Stomach smooth muscle (tissue), 2 donors: ENCODE measurements at regions not wholly inside any gene's neighbourhood (a gene's known extent, or its start where the extent isn't known, plus 50 kb on each side); places are given as distances from the start of the nearest gene placed in this dataset.
"Not testable (repeated sequence)": the region's sequence is repeated elsewhere in the genome, so short reads cannot be mapped to it uniquely, and the experiment has no call there.

Experiments
- H3K27ac ChIP-seq: one replicate; pipeline ENCODE4 v1.7.0; 2013; ENCODE audit warnings: mild to moderate bottlenecking, low read length, inconsistent platforms
- H3K27me3 ChIP-seq, 2 donors: one replicate each; pipeline ENCODE4 v1.7.0; 2013; ENCODE audit warnings: low read length in 2 of 2; ENCODE audit not compliant: insufficient read depth in 2 of 2, control insufficient read depth in 1 of 2
- H3K36me3 ChIP-seq, 2 donors: one replicate each; pipeline ENCODE4 v1.7.0; 2013; ENCODE audit warnings: low read length in 2 of 2; ENCODE audit not compliant: control insufficient read depth in 2 of 2, insufficient read depth in 2 of 2
- H3K4me1 ChIP-seq: one replicate; pipeline ENCODE4 v1.7.0; 2013; ENCODE audit warnings: low read length; ENCODE audit not compliant: control insufficient read depth, insufficient read depth
- H3K4me3 ChIP-seq, 2 donors: one replicate each; pipeline ENCODE4 v1.7.0; 2013; ENCODE audit warnings: low read length in 2 of 2
- H3K9ac ChIP-seq, 2 donors: one replicate each; pipeline ENCODE4 v1.7.0; 2013; ENCODE audit warnings: low read length in 2 of 2, mild to moderate bottlenecking in 1 of 2
- H3K9me3 ChIP-seq, 2 donors: one replicate each; pipeline ENCODE4 v1.7.0; 2013; ENCODE audit warnings: low read length in 2 of 2; ENCODE audit not compliant: control insufficient read depth in 2 of 2
- donor health status: healthy.
- donor health status: Pancreatic carcinoma.

DNA sequence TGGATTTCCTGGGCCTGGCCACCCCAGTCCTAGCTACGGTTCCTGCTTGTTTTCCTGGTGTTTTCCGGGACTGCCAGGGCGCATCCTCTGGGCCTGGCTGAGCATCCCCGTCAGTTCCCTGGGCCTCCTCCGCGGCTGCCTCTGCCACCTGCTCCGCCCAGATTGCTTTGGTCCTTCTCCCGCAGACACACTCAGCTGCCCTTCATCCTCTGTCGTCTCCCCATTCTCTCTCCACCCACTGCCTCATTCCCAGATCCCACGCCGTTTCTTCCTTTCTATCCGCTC lies 153.2 kb upstream of the NBPF19 start:
- H3K36me3 ChIP-seq, H3K4me3 ChIP-seq, H3K9ac ChIP-seq, H3K4me1 ChIP-seq, H3K27me3 ChIP-seq, H3K27ac ChIP-seq, H3K9me3 ChIP-seq: not testable (repeated sequence)

DNA sequence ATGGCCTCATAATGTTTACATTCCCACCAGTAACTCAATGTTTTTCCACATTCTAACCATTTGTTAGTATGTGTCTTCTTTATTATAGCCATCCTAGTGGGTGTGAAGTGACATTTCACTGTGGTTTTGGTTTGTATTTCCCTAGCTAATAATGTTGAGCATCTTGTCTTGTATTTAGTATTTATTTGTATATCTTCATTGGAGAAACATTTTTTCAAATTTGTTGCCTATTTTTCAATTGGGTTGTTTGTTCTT lies 144.8 kb upstream of the NBPF19 start:
- not testable (repeated sequence) for H3K4me3 ChIP-seq, H3K36me3 ChIP-seq, H3K27ac ChIP-seq, H3K9ac ChIP-seq, H3K9me3 ChIP-seq, H3K4me1 ChIP-seq, H3K27me3 ChIP-seq

DNA sequence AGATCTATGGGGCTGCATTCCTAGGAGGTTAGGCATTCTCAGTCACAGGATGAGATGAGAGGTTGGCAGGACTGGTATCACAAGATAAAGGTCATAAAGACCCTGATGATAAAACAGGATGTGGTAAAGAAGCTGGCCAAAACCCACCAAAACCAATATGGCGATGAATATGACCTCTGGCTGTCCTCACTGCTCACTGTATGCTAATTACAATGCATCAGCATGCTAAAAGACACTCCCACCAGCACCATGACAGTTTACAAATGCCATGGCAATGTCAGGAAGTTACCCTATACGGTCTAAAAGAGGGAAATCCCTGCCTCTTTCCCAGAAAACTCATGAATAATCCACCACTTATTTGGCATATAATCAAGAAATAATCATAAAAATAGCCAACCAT lies 138.8 kb upstream of the NBPF19 start:
- not testable (repeated sequence) for H3K27ac ChIP-seq, H3K36me3 ChIP-seq, H3K4me3 ChIP-seq, H3K9me3 ChIP-seq, H3K27me3 ChIP-seq, H3K4me1 ChIP-seq, H3K9ac ChIP-seq

- H3K4me3 ChIP-seq, H3K9me3 ChIP-seq, H3K4me1 ChIP-seq, H3K9ac ChIP-seq, H3K27ac ChIP-seq, H3K27me3 ChIP-seq, H3K36me3 ChIP-seq: not testable (repeated sequence)
Observed at GRCh38 chr1:149338221-149338691, 136.6 kb upstream of the NBPF19 start.

DNA sequence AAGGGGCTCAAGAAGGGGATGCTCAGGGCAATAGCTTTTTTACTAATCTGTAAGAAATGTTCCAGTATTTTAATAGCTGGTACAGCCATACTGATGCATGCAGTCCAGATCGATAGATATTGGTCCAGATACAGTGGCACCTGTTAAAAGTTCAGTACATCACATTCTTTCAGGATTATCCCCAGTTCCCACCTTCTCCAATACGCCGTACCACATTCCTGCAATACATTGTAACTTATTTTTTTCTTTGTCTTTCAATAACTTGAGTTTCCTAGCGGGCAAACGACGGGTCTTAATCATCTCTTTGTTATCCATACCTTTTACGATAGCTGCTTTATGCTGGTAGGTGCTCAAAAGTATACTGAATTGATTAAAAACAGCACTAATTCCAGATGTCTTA lies 136.1 kb upstream of the NBPF19 start:
- H3K27me3 ChIP-seq, H3K4me1 ChIP-seq, H3K4me3 ChIP-seq, H3K9ac ChIP-seq, H3K9me3 ChIP-seq, H3K27ac ChIP-seq, H3K36me3 ChIP-seq: not testable (repeated sequence)

DNA sequence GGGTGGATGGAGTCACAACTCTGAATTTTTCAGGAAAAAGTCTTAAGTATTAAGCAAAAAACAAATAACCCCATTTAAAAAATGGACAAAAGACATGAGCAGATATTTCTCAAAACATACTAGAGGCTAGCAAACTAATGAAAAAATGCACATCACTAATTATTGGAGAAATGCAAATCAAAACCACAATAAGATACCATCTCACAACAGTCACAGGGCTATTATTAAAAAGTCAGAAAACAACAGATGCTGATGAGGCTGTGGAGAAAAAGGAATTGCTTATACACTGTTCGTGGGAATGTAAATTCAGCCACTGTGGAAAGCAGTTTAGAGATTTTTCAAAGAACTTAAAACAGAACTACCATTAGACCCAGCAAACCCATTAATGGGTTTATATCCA lies 125.4 kb upstream of the NBPF19 start:
- H3K4me1 ChIP-seq, H3K36me3 ChIP-seq, H3K9ac ChIP-seq, H3K27me3 ChIP-seq, H3K27ac ChIP-seq, H3K9me3 ChIP-seq, H3K4me3 ChIP-seq: not testable (repeated sequence)

- H3K36me3 ChIP-seq, H3K27ac ChIP-seq, H3K9me3 ChIP-seq, H3K4me1 ChIP-seq, H3K9ac ChIP-seq, H3K27me3 ChIP-seq, H3K4me3 ChIP-seq: not testable (repeated sequence)
Observed at GRCh38 chr1:149352205-149352604, 122.6 kb upstream of the NBPF19 start.

DNA sequence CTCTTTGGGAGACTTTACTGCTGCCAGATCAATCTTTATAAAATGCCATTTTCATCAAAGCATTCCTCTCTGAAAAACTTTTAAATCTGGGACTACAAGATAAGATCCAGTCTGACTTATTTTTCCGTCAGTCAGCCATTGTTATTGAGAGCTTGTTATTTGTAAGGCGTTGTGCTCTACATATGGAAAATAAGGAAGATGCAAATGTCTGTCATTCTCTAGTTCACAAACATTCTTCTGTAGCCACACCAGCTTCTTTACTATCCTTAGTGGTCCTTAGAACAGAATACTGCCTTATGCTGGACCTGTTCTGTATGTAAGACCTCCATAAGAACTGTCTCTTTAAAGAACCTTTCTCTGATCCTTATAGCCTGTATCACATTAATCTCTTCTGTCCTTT lies 120.3 kb upstream of the NBPF19 start:
- not testable (repeated sequence) for H3K27me3 ChIP-seq, H3K9me3 ChIP-seq, H3K4me3 ChIP-seq, H3K9ac ChIP-seq, H3K27ac ChIP-seq, H3K4me1 ChIP-seq, H3K36me3 ChIP-seq

DNA sequence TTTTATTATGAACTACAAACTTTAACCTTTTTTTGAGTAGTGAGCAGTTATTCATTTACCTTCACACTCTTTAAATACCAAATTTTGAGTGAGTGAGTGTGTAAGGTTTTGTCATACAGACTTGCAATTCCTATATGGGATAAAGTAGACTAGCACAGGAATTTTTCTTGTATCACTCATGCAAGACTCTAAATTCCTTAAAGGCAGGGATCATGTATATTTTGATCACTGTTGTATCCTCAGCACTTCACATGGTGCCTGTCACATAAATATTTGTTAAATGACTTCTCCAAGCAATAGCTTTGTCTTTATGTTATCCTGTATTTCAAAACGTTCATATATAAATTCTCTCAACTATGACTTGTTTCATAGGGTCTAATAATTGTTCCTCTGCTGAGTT lies 119.1 kb upstream of the NBPF19 start:
- not testable (repeated sequence) for H3K4me3 ChIP-seq, H3K9me3 ChIP-seq, H3K9ac ChIP-seq, H3K27ac ChIP-seq, H3K4me1 ChIP-seq, H3K36me3 ChIP-seq, H3K27me3 ChIP-seq

- H3K9me3 ChIP-seq, H3K36me3 ChIP-seq, H3K4me1 ChIP-seq, H3K9ac ChIP-seq, H3K27me3 ChIP-seq, H3K27ac ChIP-seq, H3K4me3 ChIP-seq: not testable (repeated sequence)
Observed at GRCh38 chr1:149356152-149356551, 118.7 kb upstream of the NBPF19 start.

DNA sequence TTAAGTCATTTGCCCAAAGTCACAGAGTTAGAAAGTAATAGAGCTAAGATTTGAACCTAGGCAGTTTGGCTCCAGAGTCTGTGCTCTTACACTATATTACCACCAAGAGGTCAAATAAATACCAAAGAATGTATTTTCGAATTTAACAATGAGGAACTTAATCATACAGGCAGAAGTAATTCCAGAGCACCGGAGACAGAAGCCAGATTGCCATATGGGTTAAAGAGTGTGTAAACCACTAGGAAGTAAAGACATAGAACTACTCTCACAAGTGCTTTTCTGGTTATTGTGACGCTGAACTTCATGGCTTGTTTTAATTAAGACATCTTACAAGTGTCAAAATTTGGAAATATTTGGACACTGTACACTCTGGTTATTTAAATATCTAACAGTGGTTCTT lies 114.5 kb upstream of the NBPF19 start:
- not testable (repeated sequence) for H3K27me3 ChIP-seq, H3K9me3 ChIP-seq, H3K4me3 ChIP-seq, H3K36me3 ChIP-seq, H3K4me1 ChIP-seq, H3K9ac ChIP-seq, H3K27ac ChIP-seq

DNA sequence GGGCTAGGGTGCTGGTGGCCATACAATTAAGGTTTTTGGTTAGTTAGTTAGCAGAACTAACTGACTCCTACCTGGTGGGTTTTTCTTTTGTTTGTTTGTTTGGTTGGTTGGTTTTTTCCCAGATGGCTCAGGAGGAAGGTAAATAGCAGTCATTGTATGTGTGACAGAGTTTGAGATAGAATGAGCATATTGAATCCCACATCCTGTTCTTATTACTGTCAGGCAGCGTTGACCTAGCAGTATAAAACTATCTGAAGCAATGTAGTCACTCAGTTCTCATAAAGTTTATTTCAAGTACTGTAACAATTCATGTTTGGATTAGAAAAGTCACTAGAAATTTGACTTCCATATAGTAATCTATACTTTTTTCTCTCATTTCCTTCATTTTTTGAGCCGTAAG lies 113.5 kb upstream of the NBPF19 start:
- H3K27ac ChIP-seq, H3K4me3 ChIP-seq, H3K27me3 ChIP-seq, H3K36me3 ChIP-seq, H3K9ac ChIP-seq, H3K4me1 ChIP-seq, H3K9me3 ChIP-seq: not testable (repeated sequence)
